ENCODE measurements at regions not wholly inside any gene's neighbourhood (a gene's known extent, or its start where the extent isn't known, plus 50 kb on each side); places are given as distances from the start of the nearest gene placed in this dataset.

DNA sequence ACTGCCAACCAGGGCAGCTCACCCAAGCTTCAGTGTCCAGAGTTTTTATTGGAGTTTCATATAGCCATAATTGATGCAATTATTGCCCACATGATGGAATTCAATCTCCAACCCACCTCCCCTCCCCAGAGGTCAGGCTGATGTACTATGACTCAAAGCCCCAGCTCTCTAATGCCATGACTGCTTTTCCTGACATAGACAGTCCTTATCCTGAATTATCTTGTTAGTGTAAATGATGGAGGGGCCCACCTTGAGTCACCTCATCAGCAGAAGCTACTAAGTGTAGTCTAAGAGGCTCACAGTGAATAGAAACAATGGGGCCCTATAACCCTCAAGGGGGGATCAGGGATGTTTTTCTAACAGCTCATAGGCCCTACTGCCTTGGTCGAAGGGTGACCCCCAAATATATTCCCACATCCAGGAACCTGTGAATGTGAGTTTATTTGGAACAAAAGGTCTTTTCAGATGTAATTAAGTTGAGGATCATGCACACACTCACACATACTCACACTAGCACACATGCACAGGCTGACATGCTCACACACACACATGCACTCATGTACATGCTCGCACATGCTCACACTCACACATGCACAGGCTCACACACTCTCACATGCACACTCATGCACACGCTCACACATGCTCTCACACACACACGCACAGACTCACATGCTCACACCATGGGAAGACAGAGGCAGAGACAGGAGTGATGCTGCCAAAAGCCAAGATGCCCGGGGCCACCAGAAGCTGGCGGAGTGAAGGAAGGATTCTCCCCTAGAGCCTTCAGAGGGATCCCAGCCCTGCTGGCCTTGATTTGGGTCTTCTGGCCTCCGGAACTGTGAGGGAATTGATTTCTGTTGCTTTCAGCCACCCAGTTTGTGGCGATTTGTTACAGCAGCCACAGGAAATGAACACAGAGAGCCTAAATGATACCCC, 131.2 kb upstream of the SMAD3 start:
- no peak for FAIRE-seq

DNA sequence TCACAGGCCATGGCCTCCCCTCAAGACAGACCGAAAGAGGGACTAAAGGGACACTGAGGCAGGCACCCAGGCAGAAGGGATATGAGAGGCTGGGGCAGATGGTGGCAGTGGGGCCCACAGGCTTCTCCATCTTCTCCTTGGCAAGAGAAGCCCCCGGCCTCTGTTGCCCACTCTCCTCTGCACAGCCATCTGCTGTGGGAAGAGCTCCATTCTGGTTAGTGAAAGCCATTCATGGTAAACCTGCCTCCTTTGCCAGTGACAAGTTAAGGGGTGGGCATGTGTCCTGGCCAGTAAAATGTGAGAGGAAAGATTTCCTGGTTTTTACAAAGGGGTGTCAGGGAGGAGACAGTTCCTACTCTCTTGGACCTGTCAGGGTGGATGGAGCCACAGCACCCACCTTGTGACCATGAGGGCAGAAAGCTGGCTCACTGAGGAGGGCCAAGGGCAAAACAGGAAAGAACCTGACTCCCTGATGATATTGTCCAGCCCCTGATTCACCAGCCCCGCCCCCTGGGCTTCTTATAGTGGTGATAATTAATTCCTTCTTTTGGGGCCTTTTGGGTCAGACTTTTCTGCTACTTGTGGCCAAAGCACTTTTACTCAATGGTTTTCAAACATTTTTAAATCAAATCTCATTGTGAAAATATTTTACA, 130.4 kb upstream of the SMAD3 start:
- no peak for FAIRE-seq

- FAIRE-seq = no peak
Observed at GRCh38 chr15:66935688-66936087, 129.7 kb upstream of the SMAD3 start.

- FAIRE-seq = no peak
Observed at GRCh38 chr15:66936109-66936860, 129.1 kb upstream of the SMAD3 start.

DNA sequence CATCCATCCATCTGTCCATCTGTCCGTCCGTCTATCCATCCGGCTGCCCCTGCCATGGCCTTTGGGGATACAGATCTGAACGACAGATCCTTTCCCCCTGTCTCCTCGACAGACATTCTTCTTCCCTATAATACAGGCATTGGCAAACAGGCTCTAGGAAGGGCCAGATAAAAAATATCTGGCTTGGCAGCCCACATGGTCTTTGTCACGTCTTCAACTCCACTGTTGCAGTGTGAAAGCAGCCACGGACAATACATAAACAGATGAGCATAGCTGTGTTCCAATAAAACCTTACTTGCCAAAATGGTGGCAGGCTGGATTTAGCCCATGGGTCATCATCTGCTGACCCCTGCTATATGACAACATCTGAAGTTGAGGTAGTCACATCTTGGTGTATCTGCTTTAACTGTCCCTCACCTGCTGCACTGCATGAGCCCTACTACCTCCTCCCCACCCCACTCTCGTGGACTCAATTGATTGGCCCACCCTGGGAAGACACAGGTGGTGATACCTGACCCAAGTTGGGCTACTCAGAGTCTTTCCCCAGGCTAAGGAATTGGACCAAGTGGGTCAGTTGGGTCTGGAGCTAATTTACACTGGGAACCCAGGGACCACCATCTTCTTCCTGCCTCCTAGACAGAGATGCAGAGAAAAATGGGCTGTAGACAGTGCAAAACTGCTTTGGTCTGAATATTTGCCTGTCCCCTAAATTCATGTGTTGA, 128.4 kb upstream of the SMAD3 start:
- no peak for FAIRE-seq

DNA sequence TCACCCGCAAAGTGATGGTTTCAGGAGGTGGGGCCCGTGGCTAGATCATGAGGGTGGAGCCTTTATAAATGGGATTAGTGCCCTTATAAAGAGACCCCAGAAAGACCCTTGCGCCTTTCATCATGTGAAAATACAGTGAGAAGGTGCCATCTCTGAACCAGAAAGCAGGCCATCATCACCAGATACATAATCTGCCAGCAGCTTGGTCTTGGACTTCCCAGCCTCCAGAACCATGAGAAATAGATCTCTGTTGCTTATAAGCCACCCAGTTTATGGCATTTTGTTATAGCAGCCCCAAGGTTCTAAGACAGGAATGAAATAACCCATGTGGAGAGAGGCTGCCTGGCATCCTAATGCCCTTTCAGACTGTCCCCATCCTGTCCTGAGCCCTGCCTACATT, 127.8 kb upstream of the SMAD3 start:
- no peak for FAIRE-seq

DNA sequence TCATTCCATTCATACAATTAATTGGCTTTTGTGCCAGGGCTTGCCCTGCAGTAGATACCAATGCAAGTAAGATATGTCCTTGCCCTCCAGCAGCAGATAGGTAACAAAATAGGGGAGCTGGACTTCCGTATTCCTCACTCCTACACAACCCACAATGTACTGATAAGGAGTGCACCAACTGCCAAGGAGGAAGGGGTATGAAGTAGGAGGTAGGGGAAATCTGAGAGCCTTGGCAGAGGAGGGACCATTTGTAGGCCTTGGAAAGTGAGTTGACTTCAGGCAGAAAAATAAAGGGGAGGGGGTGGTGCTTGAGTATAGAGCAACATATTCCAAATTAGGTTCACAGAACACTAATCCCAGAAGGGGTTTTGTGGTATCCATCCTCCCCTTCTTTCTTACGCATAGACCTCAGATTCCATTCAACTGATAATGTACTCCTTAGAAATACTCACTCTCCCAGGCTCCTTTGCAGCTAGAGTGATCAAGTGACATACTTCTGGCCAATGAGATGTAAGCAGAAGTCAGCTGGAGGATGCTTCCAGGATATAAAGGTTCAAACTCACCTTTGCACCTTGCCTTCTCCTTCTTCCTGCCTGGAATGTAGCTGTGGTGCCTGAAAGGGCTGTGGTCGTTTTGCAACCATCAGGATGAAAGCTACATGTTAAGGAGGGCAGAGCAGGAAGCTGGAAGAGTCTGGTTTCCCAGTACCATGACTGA, 127.1 kb upstream of the SMAD3 start:
- no peak for FAIRE-seq

- FAIRE-seq = no peak
Observed at GRCh38 chr15:66939016-66939415, 126.4 kb upstream of the SMAD3 start.

GRCh38 chr15:66939451-66940023, 125.9 kb upstream of the SMAD3 start:
- FAIRE-seq = no peak

DNA sequence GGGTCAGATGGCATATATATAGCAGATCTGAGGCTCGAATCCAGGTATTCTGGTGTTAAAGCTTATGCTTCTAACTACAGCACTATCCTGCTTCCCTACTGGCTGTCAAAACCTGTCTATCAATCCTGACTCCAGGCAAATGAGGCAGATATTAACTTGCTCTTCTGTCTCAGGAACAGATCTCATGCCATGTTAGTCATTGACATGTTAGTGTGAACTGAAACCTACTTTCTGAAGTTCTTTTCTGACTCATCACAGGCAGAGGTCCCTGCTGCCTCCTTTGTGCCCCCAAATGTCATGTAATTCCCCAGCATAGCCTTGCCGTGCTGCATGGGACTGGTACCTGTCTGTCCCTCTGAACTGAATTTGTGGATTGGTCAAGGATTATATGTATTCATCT, 125.0 kb upstream of the SMAD3 start:
- no peak for FAIRE-seq

DNA sequence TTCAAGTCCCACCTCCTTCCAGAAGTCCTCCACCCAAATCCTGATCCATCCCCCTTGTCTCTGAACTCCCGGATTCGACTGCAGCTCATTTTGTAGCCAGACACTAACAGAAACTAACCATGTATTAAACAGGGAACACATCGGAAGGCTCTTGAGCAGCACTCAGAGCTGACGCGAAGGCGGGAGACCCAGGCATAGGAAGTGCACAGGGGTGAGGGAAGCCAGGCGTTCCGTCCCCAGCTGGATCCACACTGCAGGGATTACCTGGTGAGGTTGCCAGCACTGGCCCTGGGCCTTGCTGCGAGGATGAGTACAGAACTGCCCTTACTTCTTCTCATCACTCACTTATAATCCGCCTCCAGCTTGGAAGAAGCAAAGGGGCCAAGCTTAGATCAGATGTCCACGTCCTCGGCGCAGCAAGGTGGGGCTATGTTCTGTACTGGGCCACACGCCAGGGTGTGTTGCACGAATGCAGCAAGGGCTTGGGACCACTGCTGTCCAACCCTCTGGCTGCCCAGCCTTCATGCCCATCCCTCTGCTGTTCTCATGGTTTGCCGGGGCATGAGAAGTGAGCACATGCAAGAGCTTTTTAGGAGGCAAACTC, 124.2 kb upstream of the SMAD3 start:
- FAIRE-seq = no peak

DNA sequence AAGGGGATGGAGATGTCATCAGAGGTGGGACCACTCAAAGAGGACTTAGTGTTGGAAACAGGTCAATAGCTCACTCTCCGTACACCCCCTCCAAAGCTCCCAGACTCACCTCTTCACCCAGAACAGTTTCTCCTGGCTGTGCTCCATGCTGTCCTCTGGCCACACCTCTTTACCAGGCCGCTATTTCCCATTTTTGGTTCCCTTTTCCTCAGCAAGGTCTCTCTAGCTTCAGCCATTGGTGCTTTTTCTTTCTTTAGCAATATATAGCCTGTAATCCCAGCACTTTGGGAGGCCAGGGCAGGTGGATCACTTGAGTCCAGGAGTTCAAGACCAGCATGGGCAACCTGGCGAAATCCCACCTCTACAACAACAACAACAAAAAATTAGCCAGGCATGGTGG, 123.6 kb upstream of the SMAD3 start:
- no peak for FAIRE-seq

DNA sequence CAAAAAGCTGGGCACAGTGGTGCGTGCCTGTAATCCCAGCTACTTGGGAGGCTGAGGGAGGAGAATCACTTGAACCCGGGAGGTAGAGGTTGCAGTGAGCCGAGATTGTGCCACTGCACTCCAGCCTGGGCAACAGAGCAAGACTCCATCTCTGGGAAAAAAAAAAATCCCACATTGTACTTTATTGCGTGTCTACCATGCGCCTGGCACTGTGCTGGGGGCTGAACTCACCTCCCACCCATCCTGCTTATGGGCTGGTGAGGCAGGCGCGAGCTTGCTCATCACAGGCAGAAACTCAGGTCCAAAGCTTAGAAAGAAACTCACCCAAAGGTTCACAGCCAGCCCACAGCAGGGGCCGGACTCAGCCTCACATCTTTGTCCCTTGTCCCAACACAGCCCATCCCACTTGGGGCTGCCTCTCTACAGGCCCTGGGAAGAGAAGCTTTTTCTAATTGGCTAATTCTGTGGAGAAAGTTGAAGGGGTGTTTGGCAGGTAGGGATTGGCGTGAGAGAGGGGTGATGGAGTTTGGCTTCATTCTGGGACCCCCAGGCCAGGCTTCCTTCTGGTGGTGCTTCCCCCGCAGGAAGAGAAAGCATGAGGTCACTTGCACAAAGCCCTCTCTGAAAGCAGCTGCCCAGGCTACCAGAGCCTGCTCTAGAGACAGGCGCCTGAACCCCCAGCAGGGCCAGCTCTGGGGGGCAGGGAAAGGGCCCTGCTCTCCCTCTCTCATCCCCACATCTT, 122.6 kb upstream of the SMAD3 start:
- FAIRE-seq = no peak

DNA sequence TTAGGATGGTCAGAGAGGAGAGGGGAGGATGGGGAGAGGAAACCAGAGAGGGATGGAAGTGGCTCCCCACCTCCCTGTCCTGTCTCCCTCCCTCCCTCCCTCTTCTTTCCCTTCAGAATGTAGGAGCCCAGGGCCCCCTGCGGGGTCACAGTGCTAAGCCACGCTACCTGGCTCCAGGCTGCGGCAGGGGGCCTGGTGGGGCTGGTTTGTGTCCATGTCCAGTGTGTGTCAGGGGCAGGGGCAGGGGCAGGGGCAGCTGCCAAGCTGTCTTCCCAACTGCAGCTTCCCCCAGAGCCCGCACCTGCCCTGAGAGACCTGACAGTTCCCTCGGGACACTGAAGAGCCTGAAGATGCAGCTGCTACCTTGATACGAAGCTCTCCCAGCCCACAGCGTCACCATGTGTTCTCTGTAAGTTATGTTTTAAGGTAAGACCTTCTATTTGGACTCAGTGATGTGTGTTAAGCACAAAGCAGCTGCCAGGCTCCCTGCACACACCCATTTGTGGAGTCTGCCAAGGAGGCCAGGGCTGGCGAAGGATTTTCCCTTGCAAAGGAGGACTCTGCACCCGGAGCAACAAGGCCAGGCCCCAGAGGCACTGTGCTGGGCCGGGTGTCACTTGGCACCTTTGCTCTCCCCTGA, 121.8 kb upstream of the SMAD3 start:
- FAIRE-seq = no peak

DNA sequence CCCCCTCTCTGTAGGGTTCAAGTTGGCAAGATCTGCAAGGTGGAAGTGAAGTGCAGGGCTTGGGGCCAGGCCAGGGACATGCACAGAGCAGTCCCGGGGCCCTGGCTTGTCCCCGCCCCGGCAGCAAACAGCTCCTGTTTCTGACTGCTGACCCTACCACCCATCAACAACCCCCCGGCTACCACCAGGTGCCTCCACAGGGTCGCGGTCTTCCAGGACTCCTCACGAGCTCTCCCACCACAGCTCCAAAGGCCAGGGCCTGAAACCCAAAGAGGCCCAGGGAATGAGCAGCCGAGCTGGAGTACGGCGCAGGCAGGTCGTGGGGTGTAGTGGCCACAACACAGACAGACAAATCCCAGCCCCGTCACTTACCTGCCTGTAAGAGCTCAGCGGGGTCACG, 121.3 kb upstream of the SMAD3 start:
- no peak for FAIRE-seq

DNA sequence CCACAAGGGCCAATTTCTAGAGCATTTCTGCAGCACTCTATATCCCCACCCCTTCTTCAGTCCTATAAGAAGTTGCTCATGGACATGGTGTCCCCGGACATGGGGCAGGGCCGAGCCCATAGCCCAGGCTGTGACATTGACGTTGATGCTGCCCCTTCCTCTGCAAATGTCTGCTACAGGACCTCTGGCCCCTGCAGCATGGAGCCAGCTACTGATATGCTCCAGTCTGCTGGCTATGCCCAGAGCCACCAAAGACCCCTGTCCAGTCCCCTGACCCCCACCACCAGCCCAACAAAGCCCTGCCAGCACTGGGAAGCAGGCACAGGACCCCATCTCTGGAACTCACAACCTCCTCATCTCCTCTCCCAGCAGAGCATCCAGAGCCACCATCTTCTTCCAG, 120.1 kb upstream of the SMAD3 start:
- no peak for FAIRE-seq

DNA sequence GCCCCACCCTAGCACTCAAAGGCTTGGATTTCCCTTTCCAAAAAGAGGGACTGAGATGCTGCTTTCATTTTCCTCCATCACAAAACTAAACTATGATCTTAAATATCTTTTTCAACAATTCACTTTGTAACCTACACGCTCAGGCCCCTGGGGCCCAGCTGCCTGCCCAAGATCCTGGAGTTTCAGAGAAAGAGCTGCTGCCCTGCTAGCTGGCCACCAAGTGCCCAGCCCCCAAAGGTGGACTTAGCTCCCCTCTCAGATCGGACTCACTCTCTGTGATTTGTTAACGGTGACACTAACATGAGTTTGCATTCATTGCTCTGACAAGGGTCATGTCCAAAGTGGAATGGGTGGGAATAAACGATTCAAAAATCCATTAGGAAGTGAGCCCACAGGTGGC, 119.6 kb upstream of the SMAD3 start:
- no peak for FAIRE-seq

DNA sequence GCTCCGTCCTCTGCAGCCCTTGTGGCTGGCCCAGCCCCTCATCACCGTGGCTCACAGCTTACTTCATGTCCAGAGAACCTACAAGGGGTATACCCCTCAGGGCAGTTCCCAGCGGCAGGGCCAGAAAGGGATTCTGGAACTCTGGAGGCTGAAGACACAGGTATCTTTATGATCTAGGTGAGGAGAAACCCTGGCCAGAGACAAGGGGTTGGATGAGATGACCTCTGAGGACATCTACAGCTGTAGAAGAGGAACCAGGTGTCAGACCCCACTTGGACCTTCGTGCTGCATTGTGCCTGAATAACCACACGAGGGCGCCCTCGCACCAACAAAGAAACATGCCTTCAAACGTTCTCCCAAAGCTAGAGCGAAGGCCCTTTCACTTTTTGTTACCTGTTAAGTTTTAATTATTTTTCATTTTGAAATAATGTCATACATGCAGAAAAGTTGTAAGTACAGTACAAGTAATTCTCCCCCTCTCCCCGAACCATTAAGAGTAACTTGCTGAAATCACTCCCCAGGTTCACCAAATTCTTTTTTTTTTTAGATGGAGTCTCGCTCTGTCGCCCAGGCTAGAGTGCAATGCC, 118.7 kb upstream of the SMAD3 start:
- FAIRE-seq = peak; percentile 61

DNA sequence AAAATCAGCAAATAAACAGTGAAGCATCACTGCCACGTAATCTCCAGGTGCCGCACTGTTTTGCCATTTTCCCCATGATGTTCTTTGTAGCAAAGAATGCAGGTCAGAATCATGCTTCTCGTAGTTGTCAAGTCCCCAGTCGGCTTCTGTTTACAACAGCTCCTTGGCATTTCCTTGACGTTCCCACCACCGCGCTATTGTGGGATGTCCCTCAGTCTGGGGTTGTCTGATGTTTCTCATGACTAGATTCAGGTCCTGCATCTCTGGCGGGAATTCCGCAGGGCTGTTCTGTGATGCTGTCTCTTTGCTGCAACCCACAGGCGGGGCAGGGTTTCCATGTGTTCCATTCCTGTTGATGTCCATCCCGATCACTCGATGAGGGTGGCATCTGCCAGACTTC, 117.9 kb upstream of the SMAD3 start:
- no peak for FAIRE-seq

DNA sequence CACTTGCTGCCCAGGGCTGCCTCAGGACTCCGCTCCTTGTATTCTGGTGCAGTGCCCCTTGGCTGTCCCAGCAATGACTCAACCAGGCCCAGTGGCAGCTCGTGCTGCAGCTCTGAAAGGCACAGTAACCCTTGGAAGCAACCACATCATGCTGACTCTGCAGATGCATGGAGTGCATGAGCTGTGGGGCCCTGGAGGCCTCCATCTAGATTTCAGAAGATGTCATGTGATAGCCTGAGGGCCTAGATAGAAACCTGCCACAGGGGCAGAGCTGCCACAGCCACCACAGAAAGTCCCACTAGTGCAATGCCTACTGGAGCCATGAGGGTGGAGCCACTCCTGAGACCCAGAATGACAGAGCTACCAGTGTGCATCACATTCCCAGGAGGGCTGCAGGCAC, 117.1 kb upstream of the SMAD3 start:
- FAIRE-seq = no peak
